ENCODE measurements at regions not wholly inside any gene's neighbourhood (a gene's known extent, or its start where the extent isn't known, plus 50 kb on each side); places are given as distances from the start of the nearest gene placed in this dataset.
"Not testable (repeated sequence)": the region's sequence is repeated elsewhere in the genome, so short reads cannot be mapped to it uniquely, and the experiment has no call there.

DNA sequence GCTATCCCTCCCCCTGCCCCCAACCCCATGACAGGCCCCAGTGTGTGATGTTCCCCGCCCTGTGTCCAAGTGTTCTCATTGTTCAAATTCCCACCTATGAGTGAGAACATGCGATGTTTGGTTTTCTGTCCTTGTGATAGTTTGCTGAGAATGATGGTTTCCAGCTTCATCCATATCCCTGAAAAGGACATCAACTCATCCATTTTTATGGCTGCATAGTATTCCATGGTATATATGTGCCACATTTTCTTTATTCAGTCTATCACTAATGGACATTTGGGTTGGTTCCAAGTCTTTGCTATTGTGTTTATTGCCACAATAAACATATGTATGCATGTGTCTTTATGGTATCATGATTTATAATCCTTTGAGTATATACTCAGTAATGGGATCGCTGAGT, 140.2 kb upstream of the SLC35F3 start:
- TF ChIP-seq, protein P1, sequence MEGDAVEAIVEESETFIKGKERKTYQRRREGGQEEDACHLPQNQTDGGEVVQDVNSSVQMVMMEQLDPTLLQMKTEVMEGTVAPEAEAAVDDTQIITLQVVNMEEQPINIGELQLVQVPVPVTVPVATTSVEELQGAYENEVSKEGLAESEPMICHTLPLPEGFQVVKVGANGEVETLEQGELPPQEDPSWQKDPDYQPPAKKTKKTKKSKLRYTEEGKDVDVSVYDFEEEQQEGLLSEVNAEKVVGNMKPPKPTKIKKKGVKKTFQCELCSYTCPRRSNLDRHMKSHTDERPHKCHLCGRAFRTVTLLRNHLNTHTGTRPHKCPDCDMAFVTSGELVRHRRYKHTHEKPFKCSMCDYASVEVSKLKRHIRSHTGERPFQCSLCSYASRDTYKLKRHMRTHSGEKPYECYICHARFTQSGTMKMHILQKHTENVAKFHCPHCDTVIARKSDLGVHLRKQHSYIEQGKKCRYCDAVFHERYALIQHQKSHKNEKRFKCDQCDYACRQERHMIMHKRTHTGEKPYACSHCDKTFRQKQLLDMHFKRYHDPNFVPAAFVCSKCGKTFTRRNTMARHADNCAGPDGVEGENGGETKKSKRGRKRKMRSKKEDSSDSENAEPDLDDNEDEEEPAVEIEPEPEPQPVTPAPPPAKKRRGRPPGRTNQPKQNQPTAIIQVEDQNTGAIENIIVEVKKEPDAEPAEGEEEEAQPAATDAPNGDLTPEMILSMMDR (IDR thresholded peaks at IDR 0.05) = not testable (repeated sequence)
- not testable (repeated sequence) for TF ChIP-seq POLR2A (IDR thresholded peaks at IDR 0.05); POLR2AphosphoS5 (IDR thresholded peaks at IDR 0.05; ENCODE audit: insufficient read depth in 1 of 2, low read depth in 1 of 2)
